SW 1271 (cell line): ENCODE measurements at regions not wholly inside any gene's neighbourhood (a gene's known extent, or its start where the extent isn't known, plus 50 kb on each side); places are given as distances from the start of the nearest gene placed in this dataset.
"Not testable (repeated sequence)": the region's sequence is repeated elsewhere in the genome, so short reads cannot be mapped to it uniquely, and the experiment has no call there.

Experiments
- DNase-seq, 2 experiments: peaks; one replicate each; lab custom pipeline; 2025; lab: John Stamatoyannopoulos, UW

DNA sequence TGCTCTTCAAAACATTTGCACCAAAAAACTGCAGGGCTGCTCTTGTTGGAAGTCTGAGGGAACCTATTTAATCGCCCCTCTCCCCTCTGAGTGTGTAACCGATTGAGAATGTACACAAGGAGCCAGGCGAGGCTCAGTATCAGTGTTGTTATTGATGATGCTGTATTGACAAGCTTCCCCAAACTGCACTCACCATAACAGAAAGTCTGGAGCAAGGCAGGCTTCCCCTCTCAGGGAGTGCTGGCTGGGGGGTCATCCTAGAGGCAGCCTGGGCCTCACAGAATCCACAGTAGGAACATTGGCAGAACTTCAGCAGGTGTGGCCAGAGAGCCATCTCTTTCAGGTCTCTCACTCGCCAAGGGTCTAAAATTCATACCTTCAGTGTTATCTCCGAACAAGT lies 58.1 kb upstream of the TUNAR start:
- no peak for DNase-seq

DNA sequence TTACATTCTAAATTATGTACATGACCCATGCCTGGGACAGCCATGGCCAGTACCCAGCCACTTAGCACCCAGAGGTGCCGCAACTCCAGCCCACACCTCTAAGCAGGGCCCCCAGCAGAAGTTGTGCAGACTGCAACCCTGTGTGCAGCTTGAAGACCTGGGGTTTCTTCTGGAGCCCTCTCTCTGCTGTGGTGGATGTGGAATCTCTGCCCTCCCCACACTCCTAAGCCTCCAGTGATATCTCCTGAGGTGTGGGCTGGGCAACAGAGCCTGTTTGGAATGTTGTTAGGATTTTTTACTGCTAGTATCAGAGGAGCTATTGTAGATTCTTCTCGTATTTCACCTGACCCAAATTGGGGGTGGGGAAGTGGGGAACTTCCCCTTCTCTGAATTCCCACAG lies 59.4 kb upstream of the TUNAR start:
- no peak for DNase-seq

DNA sequence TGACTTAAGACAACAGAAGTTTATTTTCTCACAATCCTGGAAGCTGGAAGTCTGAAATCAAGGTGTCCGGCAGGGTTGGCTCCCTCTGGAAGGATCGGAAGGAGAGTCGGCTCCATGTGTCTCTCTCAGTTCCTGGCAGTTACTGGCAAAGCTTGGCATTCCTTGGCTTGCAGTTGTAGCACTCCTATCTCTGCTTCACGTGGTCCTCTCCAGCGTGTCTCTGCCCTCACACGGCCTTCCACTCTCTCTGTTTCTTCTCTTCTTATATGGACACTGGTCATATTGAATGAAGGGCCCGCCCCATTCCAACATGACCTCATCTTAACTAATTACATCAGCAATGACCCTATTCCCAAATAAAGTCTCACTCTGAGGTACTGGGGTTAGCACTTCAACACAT lies 60.1 kb upstream of the TUNAR start:
- no peak for DNase-seq

DNA sequence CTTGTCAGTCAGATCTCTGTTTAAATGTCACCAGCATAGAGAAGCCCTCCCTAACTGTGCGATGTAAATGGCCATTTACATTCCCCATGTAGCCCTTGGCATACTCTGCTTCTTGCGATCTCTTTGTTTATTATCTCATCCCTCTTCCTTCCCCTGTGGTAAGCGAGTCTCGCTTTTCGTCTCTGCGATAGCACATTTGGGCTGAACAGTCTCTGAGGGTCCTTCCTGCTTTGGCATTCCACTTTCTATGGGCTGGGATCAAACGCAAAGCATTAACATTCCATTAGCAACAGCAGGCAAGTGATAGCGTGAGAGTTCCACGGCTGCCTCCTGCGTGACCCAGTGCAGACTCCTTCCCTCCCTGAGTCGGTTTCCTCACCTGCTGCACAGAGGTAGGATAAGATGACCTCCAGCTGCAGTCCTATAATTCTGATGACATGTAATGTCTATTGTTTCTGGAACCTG lies 61.4 kb upstream of the TUNAR start:
- no peak for DNase-seq

DNA sequence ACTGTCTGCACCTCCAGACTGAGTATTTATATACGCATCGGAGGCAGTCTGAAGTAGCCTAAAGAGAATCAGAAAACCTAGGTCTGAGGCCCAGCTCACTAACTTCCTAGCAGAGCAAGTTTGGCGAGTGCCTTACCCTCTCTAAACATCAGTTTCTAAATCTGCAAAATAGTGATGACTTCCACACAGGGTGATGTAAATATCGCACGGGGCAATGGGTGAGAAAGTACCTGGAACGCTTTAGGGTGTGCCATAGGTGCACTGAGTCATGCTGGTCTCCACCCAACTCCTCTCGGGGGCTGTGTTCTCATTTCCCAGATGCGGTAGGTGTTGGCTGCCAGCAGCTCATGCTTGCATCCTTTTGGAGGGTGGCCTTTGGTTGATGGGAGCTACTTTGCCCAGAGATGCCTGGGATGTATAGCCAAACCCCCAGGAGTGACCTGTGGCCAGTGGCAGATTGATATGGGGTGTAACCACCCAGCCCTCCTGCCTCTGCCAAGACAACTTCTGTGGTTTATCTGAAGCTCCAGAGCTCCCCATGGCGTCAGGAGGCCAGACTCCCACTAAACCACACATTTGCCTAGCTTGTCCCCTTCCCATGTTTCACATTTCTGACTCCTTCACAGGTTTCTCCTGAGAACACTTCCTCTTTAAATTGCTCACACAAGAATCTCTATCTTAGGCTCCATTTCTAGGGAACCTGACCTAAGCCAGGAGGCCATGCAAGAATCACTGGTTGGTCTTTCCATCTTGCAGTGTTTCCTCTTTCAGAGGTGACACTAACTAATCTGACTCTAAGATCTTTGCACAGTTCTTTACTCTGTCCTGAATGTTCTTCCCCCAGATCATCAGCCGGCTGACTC lies 62.0 kb upstream of the TUNAR start:
- DNase-seq, result no peak

DNA sequence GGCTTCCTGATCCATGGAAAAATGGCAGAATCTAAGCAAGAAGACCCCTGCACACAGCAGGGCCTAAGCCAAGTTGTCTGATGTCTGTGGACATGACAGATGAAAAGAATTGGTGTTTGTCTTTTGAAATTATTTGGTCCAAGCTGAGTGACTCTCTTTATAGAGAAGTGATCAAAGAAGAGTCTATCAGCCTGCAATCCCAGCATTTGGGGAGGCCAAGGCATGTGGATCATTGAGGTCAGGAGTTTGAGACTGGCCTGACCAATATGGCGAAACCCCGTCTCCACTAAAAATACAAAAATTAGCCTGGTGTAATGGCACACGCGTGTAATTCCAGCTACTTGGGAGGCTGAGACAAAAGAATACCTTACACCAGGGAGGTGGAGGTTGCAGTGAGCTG lies 64.8 kb upstream of the TUNAR start:
- no peak for DNase-seq

DNA sequence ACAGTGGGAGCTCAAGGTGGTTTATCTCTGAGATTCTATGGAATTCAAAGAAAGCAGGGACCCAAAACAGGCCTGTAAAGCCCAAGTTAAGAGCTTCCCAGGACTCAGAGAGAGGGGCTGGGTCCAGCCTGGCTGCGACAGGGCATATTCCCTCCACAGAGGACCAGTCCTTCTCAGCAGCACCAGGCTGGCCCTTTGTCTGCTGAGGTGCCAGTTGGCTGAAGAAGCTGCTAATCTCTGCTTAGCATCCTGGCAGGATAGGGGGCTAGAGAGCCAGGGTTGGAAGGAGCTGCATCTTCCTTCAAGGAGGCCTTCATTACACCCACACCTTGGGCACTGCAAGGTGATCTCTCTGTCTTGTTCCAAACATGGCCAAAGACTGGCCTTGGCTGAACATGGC lies 68.3 kb upstream of the TUNAR start:
- DNase-seq, result no peak

DNA sequence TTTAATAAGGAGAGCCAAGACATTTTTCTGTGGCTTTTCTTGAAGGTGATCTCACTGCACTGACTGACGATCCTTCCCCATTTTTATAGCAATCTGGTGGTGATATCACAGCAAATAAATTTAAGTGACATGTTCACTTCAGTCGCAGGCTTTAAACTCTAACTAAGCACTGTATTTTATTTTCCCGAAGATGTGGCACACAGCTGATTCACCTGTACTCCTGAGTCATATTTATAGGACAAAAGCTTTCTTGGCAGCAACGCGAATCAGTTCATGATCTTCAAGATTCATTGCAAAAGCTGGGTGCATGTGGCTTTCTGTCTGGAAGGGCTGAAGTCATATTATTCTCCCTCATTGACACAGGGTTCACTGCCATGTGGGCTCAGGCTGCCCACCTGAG lies 79.8 kb upstream of the TUNAR start:
- DNase-seq, result no peak

DNA sequence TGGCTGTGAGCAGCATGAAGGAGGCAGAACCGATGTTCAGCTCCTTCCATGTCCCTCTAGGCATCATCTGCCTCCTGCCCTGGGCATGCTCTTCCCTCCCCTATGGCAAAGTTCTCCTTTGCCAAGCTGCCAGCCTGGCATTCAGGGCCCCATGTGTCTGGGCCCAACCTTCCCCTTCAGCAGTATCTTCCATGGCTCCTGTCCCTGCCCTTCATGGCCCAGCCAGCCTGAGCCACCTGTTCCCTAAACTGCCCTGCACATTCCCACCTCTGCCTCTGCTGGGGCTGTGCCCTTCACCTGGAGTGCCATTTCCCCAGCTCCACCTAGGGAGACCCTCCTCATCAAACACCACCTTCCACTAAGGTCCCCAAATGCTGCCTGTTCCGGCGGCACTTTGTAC lies 74.0 kb upstream of the TCL1A start:
- DNase-seq, result no peak

DNA sequence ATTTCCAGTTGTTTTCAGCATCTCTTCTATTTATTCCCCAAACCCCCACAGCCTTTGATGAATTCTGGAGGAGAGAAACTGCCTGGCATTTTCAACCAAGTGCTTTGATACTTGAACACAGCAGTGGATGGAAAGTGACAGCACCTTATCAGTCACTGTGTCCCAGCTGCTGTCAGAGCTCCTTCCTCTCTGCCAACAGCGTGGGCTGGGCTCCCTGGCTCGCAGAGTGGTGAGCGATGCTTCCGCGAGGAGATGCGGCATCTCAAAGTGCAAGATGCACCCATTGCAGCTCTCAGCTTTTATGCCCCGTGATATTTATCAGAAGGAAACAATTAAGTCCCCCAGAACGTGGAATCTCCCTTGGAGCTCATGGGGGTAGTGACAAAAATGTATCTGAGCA lies 72.6 kb upstream of the TCL1A start:
- DNase-seq, result no peak

DNA sequence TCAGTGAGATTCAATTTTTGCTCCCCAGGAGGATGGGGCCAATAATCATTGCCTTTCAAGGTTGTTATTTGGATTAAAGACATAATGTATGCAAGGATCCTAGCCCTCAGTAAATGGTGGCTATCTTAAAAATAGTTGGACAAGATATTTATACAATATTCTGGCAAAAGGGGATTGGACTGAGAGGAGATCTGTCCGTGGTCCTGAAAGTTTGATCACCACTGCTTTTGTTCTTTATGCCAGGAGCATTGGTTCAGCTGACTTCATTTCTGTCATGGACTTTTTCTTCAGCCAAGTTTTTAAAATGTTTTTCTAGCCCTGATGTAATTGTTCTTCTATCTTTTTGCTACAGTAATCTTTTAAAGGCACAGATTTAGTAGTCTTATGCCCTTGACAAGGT lies 70.2 kb upstream of the TCL1A start:
- DNase-seq, result no peak

DNA sequence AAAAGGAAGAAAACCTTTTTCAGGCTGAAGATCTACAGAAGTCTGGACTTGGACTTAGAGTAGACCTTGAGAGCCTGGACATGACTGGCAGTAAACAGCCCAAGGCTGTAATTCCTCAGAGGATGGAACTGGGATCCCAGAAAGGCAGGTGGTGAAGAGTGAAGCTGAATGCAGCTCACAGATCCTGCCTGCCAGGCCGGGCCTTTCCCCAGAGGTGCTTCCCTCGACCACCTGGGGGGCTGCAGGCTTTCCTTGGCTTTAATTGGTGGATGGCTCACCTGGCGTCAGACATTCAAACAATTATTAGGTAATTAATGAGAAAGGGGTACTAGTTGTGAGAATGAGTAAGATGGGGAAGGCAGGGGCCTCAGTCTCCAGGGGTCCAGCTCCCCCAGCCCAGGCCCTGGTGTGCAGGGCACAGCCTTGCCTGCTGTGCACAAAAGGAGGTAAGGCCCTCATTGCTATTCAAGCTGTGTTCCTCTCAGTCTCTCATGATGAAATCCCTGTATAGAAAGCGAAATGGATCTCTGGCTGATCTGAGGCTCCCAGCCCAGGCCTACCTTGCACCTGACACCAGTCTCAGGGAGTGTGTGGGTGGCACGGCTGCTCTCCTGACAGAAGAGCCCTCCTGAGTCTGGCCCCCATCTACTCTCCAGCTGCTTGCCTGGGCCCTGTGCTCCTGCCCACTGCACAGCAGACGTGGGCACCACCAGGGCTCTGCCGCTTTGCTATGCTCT lies 63.0 kb upstream of the TCL1A start:
- DNase-seq, result no peak

DNA sequence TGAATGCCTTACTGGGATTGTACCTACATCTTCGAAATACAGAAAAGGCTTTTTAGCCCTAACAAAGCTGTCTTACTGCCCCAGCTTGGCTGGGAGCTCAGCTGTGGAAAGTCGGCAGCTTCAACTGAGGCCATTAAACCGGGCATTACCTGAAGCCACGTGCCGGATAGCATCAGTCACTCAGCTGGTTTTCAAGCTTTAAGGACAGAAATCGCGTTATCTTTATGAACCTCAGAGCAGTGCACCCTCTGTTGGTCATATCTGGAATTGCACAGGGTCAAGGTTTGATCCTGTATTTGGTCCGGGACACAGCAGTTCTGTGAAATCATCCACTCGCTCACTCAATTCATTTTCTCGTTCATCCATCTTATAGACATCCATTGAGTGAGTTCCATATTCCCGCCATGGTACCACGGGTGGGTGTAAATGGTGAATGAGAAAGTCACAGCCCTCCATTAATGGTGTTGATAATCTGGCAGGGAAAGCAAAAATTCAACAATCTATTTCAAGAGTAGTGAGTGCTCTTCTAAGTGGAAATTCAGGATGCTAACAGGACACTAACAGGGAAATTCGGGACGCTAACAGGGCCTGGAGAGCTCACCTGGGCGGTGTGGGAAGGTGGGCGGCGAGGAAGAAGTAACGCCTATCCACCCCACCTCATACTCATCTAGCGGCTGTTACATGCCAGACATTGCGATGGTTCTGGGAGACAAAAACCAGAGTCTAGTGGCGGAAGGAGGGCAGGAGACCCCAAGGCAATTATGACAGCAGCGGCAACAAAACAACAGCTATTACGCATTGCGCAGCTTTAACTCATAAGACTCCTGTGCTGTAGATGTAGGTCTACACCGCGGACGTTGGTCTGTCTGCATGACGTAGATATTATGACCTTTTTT lies 60.6 kb upstream of the TCL1A start:
- peak in 1 of 2 experiments; percentile 40 for DNase-seq

DNA sequence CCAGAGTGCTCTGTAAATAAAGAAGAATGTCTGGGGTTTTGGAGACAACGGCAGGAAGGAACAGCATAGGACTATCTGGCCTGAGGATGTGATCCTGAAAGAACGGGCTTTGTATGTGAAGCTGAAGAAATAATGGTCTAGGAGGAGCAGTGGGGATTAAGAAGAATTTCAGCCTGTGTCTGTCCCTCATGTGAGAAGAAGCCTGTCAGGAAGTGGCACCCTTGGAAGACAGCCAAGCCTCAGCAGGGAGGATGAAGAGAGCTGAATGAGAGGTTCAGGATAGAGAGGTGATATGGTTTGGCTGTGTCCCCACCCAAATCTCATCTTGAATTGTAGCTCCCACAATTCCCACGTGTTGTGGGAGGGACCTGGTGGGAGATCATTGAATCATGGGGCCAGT lies 56.9 kb upstream of the TCL1A start:
- DNase-seq, result no peak

DNA sequence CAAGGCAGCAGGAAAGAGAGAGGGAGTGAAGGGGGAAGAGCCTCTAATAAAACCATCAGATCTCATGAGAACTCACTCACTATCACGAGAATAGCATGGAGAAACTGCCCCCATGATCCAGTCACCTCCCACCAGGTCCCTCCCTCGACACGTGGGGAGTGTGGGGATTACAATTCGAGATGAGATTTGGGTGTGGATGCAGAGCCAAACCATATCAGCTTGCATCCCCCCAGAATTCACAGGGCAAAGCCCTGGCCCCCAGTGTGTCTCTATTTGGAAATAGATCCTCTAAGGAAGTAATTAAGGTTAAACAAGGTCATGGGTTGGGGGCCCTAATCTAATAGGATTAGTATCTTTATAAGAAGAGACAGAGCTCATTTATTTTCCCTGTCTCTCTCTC lies 56.1 kb upstream of the TCL1A start:
- no peak for DNase-seq

DNA sequence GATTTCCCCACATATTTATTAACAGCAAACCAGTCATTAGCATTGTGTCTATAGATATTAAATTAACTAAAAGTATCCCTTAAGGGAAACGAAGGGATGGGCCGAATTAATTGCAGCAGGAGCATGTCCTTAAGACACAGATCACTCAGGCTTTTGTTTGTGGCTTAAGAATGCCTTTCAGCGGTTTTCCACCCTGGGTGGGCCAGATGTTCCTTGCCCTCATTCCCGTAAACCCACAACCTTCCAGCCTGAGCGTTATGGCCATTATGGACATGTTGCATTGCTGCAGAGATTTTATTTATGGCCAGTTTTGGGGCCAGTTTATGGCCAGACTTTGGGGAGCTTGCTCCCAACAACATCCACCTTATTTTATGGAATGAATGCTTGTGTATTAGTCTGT lies 55.5 kb upstream of the TCL1A start:
- DNase-seq, result not testable (repeated sequence)

DNA sequence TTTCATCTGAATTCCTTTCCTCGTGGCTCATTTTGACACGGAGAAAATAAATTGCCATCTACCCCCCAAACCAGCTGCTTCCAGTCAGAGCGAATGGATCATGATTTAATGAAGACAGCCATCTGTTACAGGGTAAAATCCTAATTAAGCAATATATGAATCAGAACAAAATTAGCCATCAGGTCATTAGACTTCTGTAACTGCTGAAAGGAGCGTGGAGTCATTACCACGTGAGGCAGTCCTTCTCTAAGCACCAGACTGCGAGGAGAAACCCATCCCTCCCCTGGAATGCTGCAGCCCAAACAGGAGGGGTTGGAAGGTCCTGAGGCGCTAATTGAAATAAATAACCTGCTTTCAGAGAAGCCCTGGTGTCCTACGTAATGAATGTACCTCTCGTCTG lies 51.1 kb upstream of the TCL1A start:
- DNase-seq, result no peak

DNA sequence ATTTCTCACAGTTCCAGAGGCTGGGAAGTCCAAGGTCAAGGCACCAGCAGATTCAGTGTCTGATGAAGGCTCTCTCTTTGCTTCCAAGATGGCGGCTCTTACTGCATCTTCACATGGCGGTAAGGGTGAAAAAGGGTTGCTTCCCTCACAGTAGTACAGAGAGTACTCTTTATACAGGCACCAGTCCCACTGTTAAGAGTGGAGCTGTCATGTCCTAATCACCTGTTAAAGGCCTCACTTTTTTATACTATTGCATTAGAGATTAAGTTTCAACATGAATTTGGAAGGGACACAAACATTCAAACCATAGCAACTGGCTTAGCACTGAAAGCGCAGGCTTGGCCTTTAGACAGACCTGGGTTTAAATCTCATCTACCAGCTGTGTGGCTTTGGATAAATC lies 50.0 kb upstream of the TCL1A start:
- DNase-seq, result no peak
